GM12892 (cell line): ENCODE measurements at regions not wholly inside any gene's neighbourhood (a gene's known extent, or its start where the extent isn't known, plus 50 kb on each side); places are given as distances from the start of the nearest gene placed in this dataset.

Experiments
- POLR2A ChIP-seq: IDR thresholded peaks from 2 replicates; pipeline ENCODE4 v1.6.1; 2011; ENCODE audit warnings: low read depth, low read length, control low read depth
- POLR2AphosphoS5 ChIP-seq: IDR thresholded peaks from 2 replicates; pipeline ENCODE4 v1.6.1; 2011; ENCODE audit warnings: low read depth, low read length, control low read depth

GRCh38 chr18:29326214-29326613 lies 1149.3 kb upstream of the CDH2 start:
- TF ChIP-seq POLR2AphosphoS5, result no peak
- no peak for TF ChIP-seq POLR2A
